ENCODE measurements at regions not wholly inside any gene's neighbourhood (a gene's known extent, or its start where the extent isn't known, plus 50 kb on each side); places are given as distances from the start of the nearest gene placed in this dataset.

DNA sequence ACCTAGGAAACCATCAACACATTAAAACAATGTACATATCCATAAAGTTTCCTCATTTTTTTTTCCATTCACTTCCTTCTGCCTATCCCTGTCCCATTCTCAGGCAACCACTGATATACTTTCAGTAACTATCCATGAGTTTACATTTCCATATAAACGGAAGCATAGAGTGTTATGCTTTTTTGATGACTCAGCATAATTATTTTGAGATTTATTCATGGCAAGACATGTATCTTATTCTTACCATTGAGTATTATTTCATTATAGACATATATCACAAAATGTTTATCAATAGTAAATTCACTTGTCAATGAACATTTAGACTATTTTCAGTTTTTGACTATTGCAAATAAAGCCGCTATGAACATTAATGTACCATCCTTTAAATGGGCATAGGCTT is 1786.8 kb upstream of the ACO1 start:
- TF ChIP-seq PRDM1 (tag by site-specific recombination; IDR thresholded peaks at IDR 0.05): no peak
- no peak for TF ChIP-seq ZNF791 (tag by site-specific recombination; IDR thresholded peaks at IDR 0.05)
- no peak for TF ChIP-seq ZNF837 (tag by site-specific recombination; IDR thresholded peaks at IDR 0.05)
- TF ChIP-seq ZNF521 (tag by site-specific recombination; IDR thresholded peaks at IDR 0.05): no peak
- TF ChIP-seq ZNF423 (tag by site-specific recombination; IDR thresholded peaks at IDR 0.05): no peak
- TF ChIP-seq SCRT1 (tag by site-specific recombination; IDR thresholded peaks at IDR 0.05; ENCODE audit: borderline replicate concordance): no peak
- TF ChIP-seq ZNF169 (tag by site-specific recombination; IDR thresholded peaks at IDR 0.05): no peak
- no peak for TF ChIP-seq HOXA7 (CRISPR knock-in tag; IDR thresholded peaks at IDR 0.05; ENCODE audit: borderline replicate concordance)
- no peak for TF ChIP-seq ZNF624 (tag by site-specific recombination; IDR thresholded peaks at IDR 0.05)
- TF ChIP-seq ZNF48 (tag by site-specific recombination; IDR thresholded peaks at IDR 0.05): no peak
- TF ChIP-seq ZSCAN4 (tag by site-specific recombination; IDR thresholded peaks at IDR 0.05): no peak
- no peak for TF ChIP-seq ZNF580 (tag by site-specific recombination; IDR thresholded peaks at IDR 0.05)
- TF ChIP-seq ZNF664 (tag by site-specific recombination; IDR thresholded peaks at IDR 0.05): no peak
- no peak for TF ChIP-seq OSR2 (tag by site-specific recombination; IDR thresholded peaks at IDR 0.05)
- no peak for TF ChIP-seq ZNF112 (tag by site-specific recombination; IDR thresholded peaks at IDR 0.05)
- no peak for TF ChIP-seq ZBTB10 (tag by site-specific recombination; IDR thresholded peaks at IDR 0.05)
- no peak for TF ChIP-seq RBAK (tag by site-specific recombination; IDR thresholded peaks at IDR 0.05)
- TF ChIP-seq, protein P1, sequence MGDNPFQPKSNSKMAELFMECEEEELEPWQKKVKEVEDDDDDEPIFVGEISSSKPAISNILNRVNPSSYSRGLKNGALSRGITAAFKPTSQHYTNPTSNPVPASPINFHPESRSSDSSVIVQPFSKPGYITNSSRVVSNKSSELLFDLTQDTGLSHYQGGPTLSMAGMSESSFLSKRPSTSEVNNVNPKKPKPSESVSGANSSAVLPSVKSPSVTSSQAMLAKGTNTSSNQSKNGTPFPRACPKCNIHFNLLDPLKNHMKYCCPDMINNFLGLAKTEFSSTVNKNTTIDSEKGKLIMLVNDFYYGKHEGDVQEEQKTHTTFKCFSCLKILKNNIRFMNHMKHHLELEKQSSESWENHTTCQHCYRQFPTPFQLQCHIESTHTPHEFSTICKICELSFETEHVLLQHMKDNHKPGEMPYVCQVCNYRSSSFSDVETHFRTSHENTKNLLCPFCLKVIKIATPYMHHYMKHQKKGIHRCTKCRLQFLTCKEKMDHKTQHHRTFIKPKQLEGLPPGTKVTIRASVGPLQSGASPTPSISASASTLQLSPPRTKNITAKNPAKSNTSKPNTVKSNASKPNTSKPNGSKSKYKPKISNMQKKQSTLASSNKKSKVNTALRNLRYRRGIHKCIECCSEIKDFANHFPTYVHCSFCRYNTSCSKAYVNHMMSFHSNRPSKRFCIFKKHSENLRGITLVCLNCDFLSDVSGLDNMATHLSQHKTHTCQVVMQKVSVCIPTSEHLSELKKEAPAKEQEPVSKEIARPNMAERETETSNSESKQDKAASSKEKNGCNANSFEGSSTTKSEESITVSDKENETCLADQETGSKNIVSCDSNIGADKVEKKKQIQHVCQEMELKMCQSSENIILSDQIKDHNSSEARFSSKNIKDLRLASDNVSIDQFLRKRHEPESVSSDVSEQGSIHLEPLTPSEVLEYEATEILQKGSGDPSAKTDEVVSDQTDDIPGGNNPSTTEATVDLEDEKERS (tag by site-specific recombination; IDR thresholded peaks at IDR 0.05): no peak
- TF ChIP-seq ZNF211 (tag by site-specific recombination; IDR thresholded peaks at IDR 0.05; ENCODE audit: low read depth): no peak
- TF ChIP-seq KLF1 (tag by site-specific recombination; IDR thresholded peaks at IDR 0.05): no peak
- H3K4me3 ChIP-seq (ENCODE audit: low read depth, low read length): no peak overlapping the region
- no peaks in the 10 kb centered on the region for H3K36me3 ChIP-seq (ENCODE audit: control insufficient read depth in 2 of 2, insufficient read depth in 1 of 2, low read length in 2 of 2)
- no peaks in the 10 kb centered on the region for H3K9me3 ChIP-seq (ENCODE audit: control insufficient read depth, insufficient read depth, low read depth, low read length)
- POLR2A ChIA-PET: no interaction called here
- CTCF ChIA-PET: no interaction called here
- no peak overlapping the region for H3K27ac ChIP-seq (ENCODE audit: extremely low read depth, low read depth, low read length)
- H3K4me1 ChIP-seq (ENCODE audit: control insufficient read depth, insufficient read depth, low read length): no peaks in the 10 kb centered on the region

GRCh38 chr9:30605936-30606335 is 1778.5 kb upstream of the ACO1 start:
- Histone ChIP-seq H3K4me1 (ENCODE audit: control insufficient read depth, insufficient read depth, low read length) (no peaks in the 10 kb centered on the region), H3K36me3 (ENCODE audit: control insufficient read depth in 2 of 2, insufficient read depth in 1 of 2, low read length in 2 of 2) (no peaks in the 10 kb centered on the region), H3K4me3 (ENCODE audit: low read depth, low read length) (no peak overlapping the region), H3K27ac (ENCODE audit: extremely low read depth, low read depth, low read length) (no peak overlapping the region), H3K9me3 (ENCODE audit: control insufficient read depth, insufficient read depth, low read depth, low read length) (no peaks in the 10 kb centered on the region)
- ChIA-PET CTCF (no interaction called here), POLR2A (no interaction called here)
- no peak for TF ChIP-seq ZNF23 (tag by site-specific recombination; IDR thresholded peaks at IDR 0.05; ENCODE audit: borderline replicate concordance)
- TF ChIP-seq ZNF555 (tag by site-specific recombination; conservative IDR thresholded peaks at IDR 0.05): no peak
- no peak for TF ChIP-seq ZNF132 (tag by site-specific recombination; IDR thresholded peaks at IDR 0.05; ENCODE audit: borderline replicate concordance)
- no peak for TF ChIP-seq ZSCAN16 (tag by site-specific recombination; IDR thresholded peaks at IDR 0.05)
- TF ChIP-seq ZNF549 (tag by site-specific recombination; IDR thresholded peaks at IDR 0.05): no peak
- TF ChIP-seq ZXDB (tag by site-specific recombination; IDR thresholded peaks at IDR 0.05): no peak
- no peak for TF ChIP-seq YY2 (tag by site-specific recombination; IDR thresholded peaks at IDR 0.05)
- TF ChIP-seq ZIC2 (tag by site-specific recombination; IDR thresholded peaks at IDR 0.05): no peak
- no peak for TF ChIP-seq ZNF202 (tag by site-specific recombination; IDR thresholded peaks at IDR 0.05; ENCODE audit: borderline replicate concordance)
- no peak for TF ChIP-seq ZNF37A (tag by site-specific recombination; IDR thresholded peaks at IDR 0.05)
- TF ChIP-seq ZNF658 (tag by site-specific recombination; IDR thresholded peaks at IDR 0.05): no peak
- no peak for TF ChIP-seq REPIN1 (tag by site-specific recombination; IDR thresholded peaks at IDR 0.05; ENCODE audit: low read depth)
- TF ChIP-seq ZNF600 (tag by site-specific recombination; IDR thresholded peaks at IDR 0.05): no peak

All from HEK293 (cell line).